Astrocyte (in vitro differentiated cells and primary cell): ENCODE measurements at regions not wholly inside any gene's neighbourhood (a gene's known extent, or its start where the extent isn't known, plus 50 kb on each side); places are given as distances from the start of the nearest gene placed in this dataset.

ENCODE experiments used
- DNase-seq: peaks from one replicate; pipeline ENCODE4 v3.0.0-alpha.2; 2010; ENCODE audit warnings: low read depth
- FAIRE-seq: peaks from 2 replicates; lab custom pipeline; 2011; peaks lifted over from hg19 to GRCh38; lab: Jason Lieb, UNC
- H2AFZ ChIP-seq: 2 replicates; pipeline ENCODE4 v1.6.0; 2012; ENCODE audit warnings: low read depth, low read length, inconsistent platforms
- H3K27ac ChIP-seq: 2 replicates; pipeline ENCODE4 v1.5.1; 2011; ENCODE audit warnings: low read depth, low read length, inconsistent platforms
- H3K27me3 ChIP-seq: 2 replicates; pipeline ENCODE4 v1.6.0; 2011; ENCODE audit warnings: low read length, inconsistent platforms; ENCODE audit not compliant: insufficient read depth
- H3K36me3 ChIP-seq: 2 replicates; pipeline ENCODE4 v1.5.1; 2011; ENCODE audit warnings: low read length, inconsistent platforms; ENCODE audit not compliant: insufficient read depth
- H3K4me1 ChIP-seq: 2 replicates; pipeline ENCODE4 v1.5.1; 2011; ENCODE audit warnings: low read length, inconsistent platforms; ENCODE audit not compliant: insufficient read depth
- H3K4me2 ChIP-seq: 2 replicates; pipeline ENCODE4 v1.6.0; 2012; ENCODE audit warnings: low read length, inconsistent platforms
- H3K4me3 ChIP-seq: 2 replicates; pipeline ENCODE4 v1.5.1; 2011; ENCODE audit warnings: low read depth, mild to moderate bottlenecking, low read length, inconsistent platforms; ENCODE audit not compliant: insufficient read depth
- H3K79me2 ChIP-seq: 2 replicates; pipeline ENCODE4 v1.6.0; 2012; ENCODE audit warnings: mild to moderate bottlenecking, low read length, inconsistent platforms; ENCODE audit not compliant: insufficient read depth
- H3K9ac ChIP-seq: 2 replicates; pipeline ENCODE4 v1.6.0; 2012; ENCODE audit warnings: mild to moderate bottlenecking, low read length, inconsistent platforms
- H3K9me3 ChIP-seq: 2 replicates; pipeline ENCODE4 v1.5.1; 2012; ENCODE audit warnings: low read depth, mild to moderate bottlenecking, low read length, inconsistent platforms; ENCODE audit not compliant: insufficient read depth
- H4K20me1 ChIP-seq: 2 replicates; pipeline ENCODE4 v1.6.0; 2012; ENCODE audit warnings: low read length, inconsistent platforms; ENCODE audit not compliant: insufficient read depth
- H3K27ac Mint-ChIP-seq: one replicate; pipeline ENCODE4 v1.8.0; 2021; ENCODE audit warnings: mild to moderate bottlenecking, mixed read lengths; ENCODE audit not compliant: unreplicated experiment
- H3K27me3 Mint-ChIP-seq: one replicate; pipeline ENCODE4 v1.8.0; 2021; ENCODE audit warnings: low read depth, mixed read lengths; ENCODE audit not compliant: unreplicated experiment
- H3K36me3 Mint-ChIP-seq: one replicate; pipeline ENCODE4 v1.8.0; 2021; ENCODE audit warnings: low read depth, mixed read lengths; ENCODE audit not compliant: unreplicated experiment
- H3K4me1 Mint-ChIP-seq: one replicate; pipeline ENCODE4 v1.8.0; 2021; ENCODE audit warnings: low read depth, mixed read lengths; ENCODE audit not compliant: unreplicated experiment
- H3K4me3 Mint-ChIP-seq: one replicate; pipeline ENCODE4 v1.8.0; 2021; ENCODE audit warnings: mild to moderate bottlenecking, moderate library complexity, mixed read lengths; ENCODE audit not compliant: unreplicated experiment
- H3K9me3 Mint-ChIP-seq: one replicate; pipeline ENCODE4 v1.8.0; 2021; ENCODE audit warnings: mild to moderate bottlenecking, mixed read lengths; ENCODE audit not compliant: unreplicated experiment
- EZH2 ChIP-seq: IDR thresholded peaks from 2 replicates; pipeline ENCODE4 v1.6.1; 2012; ENCODE audit warnings: mild to moderate bottlenecking, low read length, inconsistent platforms; ENCODE audit not compliant: insufficient read depth
- TF ChIP-seq, protein P1 (sequence below): IDR thresholded peaks from 2 replicates; pipeline ENCODE4 v1.5.1; 2011; ENCODE audit warnings: low read depth, mild to moderate bottlenecking, inconsistent platforms, low read length, moderate library complexity; ENCODE audit not compliant: insufficient read depth

DNA sequence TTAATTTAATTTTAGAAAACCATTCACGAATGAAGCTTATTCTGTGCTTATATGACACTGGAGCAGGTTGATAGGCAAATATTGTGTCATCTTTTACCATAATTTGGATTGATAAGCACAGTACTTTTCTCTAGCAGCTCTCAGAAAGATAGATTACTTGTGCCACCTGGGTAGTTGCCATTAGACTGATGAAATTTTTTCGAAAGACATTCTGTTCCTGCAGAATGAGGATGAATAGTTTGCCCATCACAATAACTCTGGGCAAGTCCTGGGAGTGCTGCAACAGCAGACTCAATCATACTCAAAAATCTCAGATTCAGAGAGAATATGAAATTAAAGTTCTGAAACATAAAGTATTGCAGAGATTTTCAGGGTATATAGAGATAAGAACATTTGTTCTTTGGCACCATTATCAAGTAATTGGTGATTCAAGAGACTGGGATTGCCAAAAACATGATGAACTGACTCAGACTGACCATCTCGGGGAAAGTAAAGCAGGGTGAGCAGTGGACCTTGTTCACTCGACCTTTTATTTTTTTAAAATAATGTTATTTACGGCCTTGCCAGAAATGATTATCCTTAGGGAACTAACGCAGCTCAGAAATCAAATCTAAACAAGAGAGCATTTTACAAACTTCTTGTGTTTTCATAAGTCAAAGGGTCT, 65.8 kb upstream of the PTCHD4 start:
- FAIRE-seq: no peak
- H3K9me3 Mint-ChIP-seq: no peaks in the 10 kb centered on the region
- Histone ChIP-seq H2AFZ (no peak overlapping the region), H3K27me3 (no peaks in the 10 kb centered on the region), H3K4me2 (no peak overlapping the region), H4K20me1 (no peaks in the 10 kb centered on the region), H3K9ac (no peak overlapping the region), H3K27ac (no peak overlapping the region), H3K4me3 (no peak overlapping the region), H3K79me2 (no peaks in the 10 kb centered on the region), H3K36me3 (no peaks in the 10 kb centered on the region), H3K4me1 (no peaks in the 10 kb centered on the region), H3K9me3 (no peaks in the 10 kb centered on the region)
- no peak overlapping the region for H3K27ac Mint-ChIP-seq
- H3K27me3 Mint-ChIP-seq: no peaks in the 10 kb centered on the region
- no peaks in the 10 kb centered on the region for H3K4me1 Mint-ChIP-seq
- no peaks in the 10 kb centered on the region for H3K36me3 Mint-ChIP-seq
- no peak for DNase-seq
- no peak for TF ChIP-seq EZH2
- TF ChIP-seq, protein P1, sequence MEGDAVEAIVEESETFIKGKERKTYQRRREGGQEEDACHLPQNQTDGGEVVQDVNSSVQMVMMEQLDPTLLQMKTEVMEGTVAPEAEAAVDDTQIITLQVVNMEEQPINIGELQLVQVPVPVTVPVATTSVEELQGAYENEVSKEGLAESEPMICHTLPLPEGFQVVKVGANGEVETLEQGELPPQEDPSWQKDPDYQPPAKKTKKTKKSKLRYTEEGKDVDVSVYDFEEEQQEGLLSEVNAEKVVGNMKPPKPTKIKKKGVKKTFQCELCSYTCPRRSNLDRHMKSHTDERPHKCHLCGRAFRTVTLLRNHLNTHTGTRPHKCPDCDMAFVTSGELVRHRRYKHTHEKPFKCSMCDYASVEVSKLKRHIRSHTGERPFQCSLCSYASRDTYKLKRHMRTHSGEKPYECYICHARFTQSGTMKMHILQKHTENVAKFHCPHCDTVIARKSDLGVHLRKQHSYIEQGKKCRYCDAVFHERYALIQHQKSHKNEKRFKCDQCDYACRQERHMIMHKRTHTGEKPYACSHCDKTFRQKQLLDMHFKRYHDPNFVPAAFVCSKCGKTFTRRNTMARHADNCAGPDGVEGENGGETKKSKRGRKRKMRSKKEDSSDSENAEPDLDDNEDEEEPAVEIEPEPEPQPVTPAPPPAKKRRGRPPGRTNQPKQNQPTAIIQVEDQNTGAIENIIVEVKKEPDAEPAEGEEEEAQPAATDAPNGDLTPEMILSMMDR: no peak
- H3K4me3 Mint-ChIP-seq: no peak overlapping the region

DNA sequence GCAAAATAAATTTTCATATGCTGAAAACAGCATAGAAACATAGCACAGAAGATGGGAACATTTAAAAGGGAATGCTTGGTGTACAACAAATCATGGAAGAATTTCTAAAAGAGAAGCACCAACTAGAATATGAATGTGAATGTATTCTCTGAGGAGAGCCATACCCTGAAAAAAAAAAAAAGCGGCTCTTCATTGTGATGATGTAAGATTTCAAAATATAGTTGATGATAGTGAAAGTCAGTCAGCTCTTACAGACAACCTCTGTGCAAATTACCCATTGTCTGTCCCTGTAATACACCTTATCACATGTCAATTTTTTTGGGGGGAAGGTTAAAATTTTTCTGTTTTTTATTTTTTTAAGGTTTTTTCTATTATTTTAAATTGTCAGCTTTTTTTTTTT, 58.6 kb upstream of the PTCHD4 start:
- H3K36me3 Mint-ChIP-seq: no peaks in the 10 kb centered on the region
- TF ChIP-seq, protein P1: no peak
- TF ChIP-seq EZH2: no peak
- H3K9me3 Mint-ChIP-seq: no peaks in the 10 kb centered on the region
- H4K20me1 ChIP-seq: no peaks in the 10 kb centered on the region
- H3K36me3 ChIP-seq: no peaks in the 10 kb centered on the region
- no peaks in the 10 kb centered on the region for H3K9me3 ChIP-seq
- H3K4me1 ChIP-seq: no peaks in the 10 kb centered on the region
- H3K4me2 ChIP-seq: no peak overlapping the region
- H3K27me3 Mint-ChIP-seq: no peaks in the 10 kb centered on the region
- H3K27ac ChIP-seq: no peak overlapping the region
- DNase-seq: no peak
- H2AFZ ChIP-seq: no peak overlapping the region
- H3K9ac ChIP-seq: no peak overlapping the region
- no peak overlapping the region for H3K27ac Mint-ChIP-seq
- FAIRE-seq: no peak
- no peak overlapping the region for H3K4me3 Mint-ChIP-seq
- no peaks in the 10 kb centered on the region for H3K79me2 ChIP-seq
- H3K4me1 Mint-ChIP-seq: no peaks in the 10 kb centered on the region
- no peak overlapping the region for H3K4me3 ChIP-seq
- no peaks in the 10 kb centered on the region for H3K27me3 ChIP-seq
